ENCODE measurements at regions not wholly inside any gene's neighbourhood (a gene's known extent, or its start where the extent isn't known, plus 50 kb on each side); places are given as distances from the start of the nearest gene placed in this dataset.

DNA sequence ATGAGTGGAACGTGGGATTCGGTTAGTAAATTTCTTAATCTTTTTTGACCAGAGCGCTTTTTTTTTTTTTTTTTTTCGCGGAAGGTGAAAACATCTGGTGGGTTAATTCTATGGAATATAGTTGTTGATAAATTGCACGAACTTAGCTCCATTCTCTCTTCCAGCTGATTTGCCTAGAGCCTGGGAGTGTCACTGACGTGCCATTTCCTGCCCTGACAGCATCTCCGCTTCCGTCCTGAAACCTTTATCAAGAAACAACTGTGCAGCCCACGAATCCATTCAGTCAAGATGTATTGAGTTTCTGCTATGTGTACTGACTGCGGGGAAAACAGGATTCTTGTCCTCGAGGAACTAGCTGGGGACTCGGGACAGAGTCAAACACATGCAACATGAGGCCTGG, 59.5 kb upstream of the TGM3 start:
- no peak for DNase-seq (ENCODE audit: low read depth)

DNA sequence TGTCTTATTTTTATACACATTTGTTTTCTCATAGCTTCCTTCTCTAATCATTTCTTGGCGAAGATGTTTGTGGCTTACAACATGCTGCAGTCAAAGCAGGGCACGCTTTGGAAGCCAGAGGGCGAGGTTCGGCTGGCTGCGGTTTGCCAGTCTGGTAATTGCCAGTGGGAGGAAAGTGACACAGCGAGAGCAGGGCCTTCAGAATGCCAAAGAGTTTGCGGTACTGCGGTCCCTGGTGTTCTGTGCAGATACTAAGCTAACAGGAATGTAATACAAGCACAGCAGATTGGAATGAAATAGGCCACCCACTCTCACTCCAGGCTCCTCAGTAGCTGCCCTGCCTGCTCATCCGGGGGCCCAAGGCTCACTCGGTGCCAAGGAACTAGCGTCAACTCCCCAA, 58.7 kb upstream of the TGM3 start:
- peak; percentile 98 for DNase-seq (ENCODE audit: low read depth)

DNA sequence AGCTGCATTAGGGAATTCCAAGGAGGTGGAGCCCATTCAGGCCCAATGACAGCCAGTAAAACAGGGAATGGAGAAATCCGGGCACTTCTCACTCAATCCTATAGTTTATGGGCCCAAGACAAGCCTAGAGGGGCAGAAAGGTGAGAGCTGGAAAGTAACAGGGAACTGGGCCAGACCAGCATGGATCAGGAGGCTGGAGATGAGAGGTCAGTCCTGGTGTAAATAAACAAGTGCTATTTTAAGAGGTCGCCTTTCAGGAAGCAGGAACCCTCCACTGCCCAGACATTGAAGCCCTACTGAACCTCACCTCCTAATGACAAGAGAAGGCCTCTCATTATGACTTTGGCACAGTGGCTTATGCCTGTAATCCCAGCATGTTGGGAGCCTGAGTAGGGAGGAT, 57.2 kb upstream of the TGM3 start:
- no peak for DNase-seq (ENCODE audit: low read depth)

DNA sequence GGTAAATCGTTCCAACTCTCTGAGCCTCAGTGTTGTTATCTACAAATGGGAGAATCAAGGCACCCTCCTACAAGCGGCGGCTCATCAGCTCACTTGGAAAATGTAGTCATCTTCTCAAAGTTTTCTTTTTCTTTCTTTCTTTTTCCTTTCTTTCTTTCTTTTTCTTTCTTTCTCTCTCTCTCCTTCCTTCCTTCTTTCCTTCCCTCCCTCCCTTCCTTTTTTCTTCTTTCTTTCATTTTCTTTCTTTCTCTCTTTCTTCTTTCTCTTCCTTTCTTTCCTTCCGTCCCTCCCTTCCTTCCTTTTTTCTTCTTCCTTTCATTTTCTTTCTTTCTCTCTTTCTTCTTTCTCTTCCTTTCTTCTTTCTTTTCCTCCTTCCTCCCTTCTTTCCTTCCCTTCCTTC, 55.0 kb upstream of the TGM3 start:
- DNase-seq (ENCODE audit: low read depth) = no peak

DNA sequence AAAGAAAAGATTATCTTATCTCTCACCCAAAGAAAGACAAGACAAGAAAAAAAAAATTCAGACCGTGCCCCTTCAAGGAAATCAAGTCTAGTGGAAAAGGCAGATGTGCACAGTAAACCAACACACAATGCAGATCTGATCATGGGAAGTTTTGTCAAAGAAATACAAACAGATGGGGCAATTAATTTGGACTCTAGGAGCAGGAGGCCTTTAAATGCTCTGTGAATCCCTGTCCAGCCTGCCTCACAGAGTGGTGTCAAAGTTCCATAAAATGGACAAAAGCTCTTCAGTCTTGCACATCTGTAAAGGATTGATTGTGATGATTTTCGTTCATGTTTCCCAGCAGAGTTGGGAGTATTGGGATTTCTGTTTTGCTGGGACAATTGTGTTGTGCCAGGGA, 53.1 kb upstream of the TGM3 start:
- no peak for DNase-seq (ENCODE audit: low read depth)

DNA sequence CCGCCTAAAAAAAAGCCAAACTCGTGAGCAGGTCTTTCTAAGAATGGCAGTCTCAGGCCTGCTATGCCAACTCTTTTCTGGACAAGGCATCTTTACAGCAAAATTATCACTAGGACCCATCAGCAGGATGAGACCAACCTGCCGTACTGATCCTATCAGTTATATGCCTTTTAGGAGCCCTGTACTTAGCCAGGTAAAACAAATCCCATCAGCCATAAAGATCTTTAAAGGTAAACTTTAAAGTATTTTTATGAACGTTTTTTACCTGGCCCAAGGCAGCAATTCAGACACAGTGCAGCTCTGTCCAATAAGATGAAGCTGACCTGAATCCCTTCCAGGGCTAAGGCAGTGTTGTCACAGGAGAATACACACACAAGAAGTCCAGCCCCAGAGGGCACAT, 51.3 kb upstream of the TGM3 start:
- no peak for DNase-seq (ENCODE audit: low read depth)

DNA sequence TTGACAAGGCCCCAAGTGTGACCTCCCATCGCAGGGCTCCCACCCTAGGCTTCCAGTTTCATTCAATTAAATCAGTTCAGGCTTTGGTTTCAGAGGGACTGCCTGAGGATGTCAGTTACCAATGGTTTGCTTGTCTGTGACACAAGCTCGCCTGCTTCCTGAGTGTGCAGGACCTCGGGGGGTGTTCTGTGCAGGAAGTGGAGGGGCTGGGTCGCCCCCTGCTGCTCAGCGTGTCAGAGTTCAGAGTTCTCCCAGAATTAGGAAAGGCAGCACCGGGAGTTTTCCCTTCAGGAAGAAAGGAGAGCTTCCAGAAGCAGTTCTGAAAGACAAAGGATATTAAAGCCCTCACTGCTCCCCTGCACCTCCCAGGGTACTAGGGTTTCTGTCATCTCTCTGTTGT, 50.8 kb upstream of the TGM3 start:
- DNase-seq (ENCODE audit: low read depth) = no peak

DNA sequence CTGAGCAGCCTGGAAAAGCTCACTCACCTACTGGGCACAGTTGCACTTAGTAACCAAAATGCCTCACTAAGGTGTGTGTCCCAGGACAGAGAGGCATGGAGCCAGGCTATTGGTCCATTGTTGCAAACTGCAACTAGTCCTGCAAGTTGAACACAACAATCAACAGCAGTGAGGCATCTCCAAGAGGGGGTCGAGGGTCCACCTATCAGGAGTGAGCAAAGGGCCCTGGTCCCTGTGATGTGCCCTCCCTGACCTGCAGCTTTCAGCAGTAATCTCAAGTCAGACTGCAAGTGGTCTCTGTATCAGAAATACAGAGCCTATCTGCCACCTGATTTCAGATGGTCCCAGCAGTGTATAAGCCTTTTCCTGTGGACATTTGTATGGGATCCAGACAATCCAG, 50.2 kb upstream of the TGM3 start:
- DNase-seq (ENCODE audit: low read depth) = no peak

Measured in myocyte (in vitro differentiated cells).